ENCODE measurements at regions not wholly inside any gene's neighbourhood (a gene's known extent, or its start where the extent isn't known, plus 50 kb on each side); places are given as distances from the start of the nearest gene placed in this dataset.

GRCh38 chrX:147848543-147849443, 62.9 kb upstream of the FMR1 start:
- no peak overlapping the region for H3K9ac ChIP-seq (ENCODE audit: low read length)
- no peak overlapping the region for H3K4me3 ChIP-seq (ENCODE audit: low read length)
- H2AFZ ChIP-seq (ENCODE audit: low read depth, low read length): no peak overlapping the region
- no peaks in the 10 kb centered on the region for H3F3A ChIP-seq (ENCODE audit: insufficient read depth, low read length, poor library complexity, severe bottlenecking)
- H3K9me3 ChIP-seq (ENCODE audit: low read length): no peaks in the 10 kb centered on the region
- TF ChIP-seq MXI1 (conservative IDR thresholded peaks at IDR 0.05; ENCODE audit: poor library complexity, severe bottlenecking) (no peak), SMC3 (conservative IDR thresholded peaks at IDR 0.05; ENCODE audit: poor library complexity) (no peak), EZH2 (IDR thresholded peaks at IDR 0.05; ENCODE audit: borderline replicate concordance, insufficient read depth, low read length, poor library complexity, severe bottlenecking) (no peak), TAF1 (IDR thresholded peaks at IDR 0.05; ENCODE audit: low read depth) (no peak), EP300 (conservative IDR thresholded peaks at IDR 0.05; ENCODE audit: poor library complexity, severe bottlenecking) (no peak), POLR2AphosphoS5 (IDR thresholded peaks at IDR 0.05) (no peak), RAD21 (conservative IDR thresholded peaks at IDR 0.05) (no peak)
- TF ChIP-seq, protein P1, sequence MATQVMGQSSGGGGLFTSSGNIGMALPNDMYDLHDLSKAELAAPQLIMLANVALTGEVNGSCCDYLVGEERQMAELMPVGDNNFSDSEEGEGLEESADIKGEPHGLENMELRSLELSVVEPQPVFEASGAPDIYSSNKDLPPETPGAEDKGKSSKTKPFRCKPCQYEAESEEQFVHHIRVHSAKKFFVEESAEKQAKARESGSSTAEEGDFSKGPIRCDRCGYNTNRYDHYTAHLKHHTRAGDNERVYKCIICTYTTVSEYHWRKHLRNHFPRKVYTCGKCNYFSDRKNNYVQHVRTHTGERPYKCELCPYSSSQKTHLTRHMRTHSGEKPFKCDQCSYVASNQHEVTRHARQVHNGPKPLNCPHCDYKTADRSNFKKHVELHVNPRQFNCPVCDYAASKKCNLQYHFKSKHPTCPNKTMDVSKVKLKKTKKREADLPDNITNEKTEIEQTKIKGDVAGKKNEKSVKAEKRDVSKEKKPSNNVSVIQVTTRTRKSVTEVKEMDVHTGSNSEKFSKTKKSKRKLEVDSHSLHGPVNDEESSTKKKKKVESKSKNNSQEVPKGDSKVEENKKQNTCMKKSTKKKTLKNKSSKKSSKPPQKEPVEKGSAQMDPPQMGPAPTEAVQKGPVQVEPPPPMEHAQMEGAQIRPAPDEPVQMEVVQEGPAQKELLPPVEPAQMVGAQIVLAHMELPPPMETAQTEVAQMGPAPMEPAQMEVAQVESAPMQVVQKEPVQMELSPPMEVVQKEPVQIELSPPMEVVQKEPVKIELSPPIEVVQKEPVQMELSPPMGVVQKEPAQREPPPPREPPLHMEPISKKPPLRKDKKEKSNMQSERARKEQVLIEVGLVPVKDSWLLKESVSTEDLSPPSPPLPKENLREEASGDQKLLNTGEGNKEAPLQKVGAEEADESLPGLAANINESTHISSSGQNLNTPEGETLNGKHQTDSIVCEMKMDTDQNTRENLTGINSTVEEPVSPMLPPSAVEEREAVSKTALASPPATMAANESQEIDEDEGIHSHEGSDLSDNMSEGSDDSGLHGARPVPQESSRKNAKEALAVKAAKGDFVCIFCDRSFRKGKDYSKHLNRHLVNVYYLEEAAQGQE (IDR thresholded peaks at IDR 0.05; ENCODE audit: borderline replicate concordance): no peak
- TF ChIP-seq, protein P2, sequence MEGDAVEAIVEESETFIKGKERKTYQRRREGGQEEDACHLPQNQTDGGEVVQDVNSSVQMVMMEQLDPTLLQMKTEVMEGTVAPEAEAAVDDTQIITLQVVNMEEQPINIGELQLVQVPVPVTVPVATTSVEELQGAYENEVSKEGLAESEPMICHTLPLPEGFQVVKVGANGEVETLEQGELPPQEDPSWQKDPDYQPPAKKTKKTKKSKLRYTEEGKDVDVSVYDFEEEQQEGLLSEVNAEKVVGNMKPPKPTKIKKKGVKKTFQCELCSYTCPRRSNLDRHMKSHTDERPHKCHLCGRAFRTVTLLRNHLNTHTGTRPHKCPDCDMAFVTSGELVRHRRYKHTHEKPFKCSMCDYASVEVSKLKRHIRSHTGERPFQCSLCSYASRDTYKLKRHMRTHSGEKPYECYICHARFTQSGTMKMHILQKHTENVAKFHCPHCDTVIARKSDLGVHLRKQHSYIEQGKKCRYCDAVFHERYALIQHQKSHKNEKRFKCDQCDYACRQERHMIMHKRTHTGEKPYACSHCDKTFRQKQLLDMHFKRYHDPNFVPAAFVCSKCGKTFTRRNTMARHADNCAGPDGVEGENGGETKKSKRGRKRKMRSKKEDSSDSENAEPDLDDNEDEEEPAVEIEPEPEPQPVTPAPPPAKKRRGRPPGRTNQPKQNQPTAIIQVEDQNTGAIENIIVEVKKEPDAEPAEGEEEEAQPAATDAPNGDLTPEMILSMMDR (IDR thresholded peaks at IDR 0.05; ENCODE audit: poor library complexity, severe bottlenecking): no peak
- no peaks in the 10 kb centered on the region for H4K20me1 ChIP-seq (ENCODE audit: insufficient read depth)
- H3K36me3 ChIP-seq (ENCODE audit: insufficient read depth, low read length): no peaks in the 10 kb centered on the region
- no peak overlapping the region for H3K27ac ChIP-seq (ENCODE audit: low read length)
- H3K79me2 ChIP-seq (replicated peaks; ENCODE audit: insufficient read depth, low read length): no peaks in the 10 kb centered on the region
- no peak overlapping the region for H3K4me2 ChIP-seq (ENCODE audit: low read length)
- H3K9me2 ChIP-seq (ENCODE audit: insufficient read depth, low read length): no peaks in the 10 kb centered on the region
- no peaks in the 10 kb centered on the region for H3K27me3 ChIP-seq (ENCODE audit: insufficient read depth, low read depth, low read length)

DNA sequence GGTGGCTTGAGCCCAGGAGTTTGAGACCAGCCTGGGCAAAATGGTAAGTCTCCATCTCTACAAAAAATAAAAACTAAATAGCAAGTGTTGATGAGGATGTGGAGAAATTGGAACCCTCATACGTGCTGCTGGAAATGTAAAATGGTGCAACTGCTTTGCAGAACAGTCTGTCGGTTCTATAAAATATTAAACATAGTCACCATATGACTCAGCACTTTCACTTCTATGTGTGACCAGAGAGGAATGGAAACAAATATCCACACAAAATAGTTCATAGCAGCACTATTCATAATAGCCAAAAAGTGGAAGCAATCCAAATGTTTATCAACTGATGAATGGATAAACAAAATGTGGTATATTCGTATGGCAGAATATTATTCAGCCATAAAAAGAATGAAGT, 60.8 kb upstream of the FMR1 start:
- no peaks in the 10 kb centered on the region for H3F3A ChIP-seq (ENCODE audit: insufficient read depth, low read length, poor library complexity, severe bottlenecking)
- H3K4me3 ChIP-seq (ENCODE audit: low read length): no peak overlapping the region
- H4K20me1 ChIP-seq (ENCODE audit: insufficient read depth): no peaks in the 10 kb centered on the region
- no peaks in the 10 kb centered on the region for H3K9me3 ChIP-seq (ENCODE audit: low read length)
- H2AFZ ChIP-seq (ENCODE audit: low read depth, low read length): no peak overlapping the region
- H3K79me2 ChIP-seq (replicated peaks; ENCODE audit: insufficient read depth, low read length): no peaks in the 10 kb centered on the region
- H3K4me2 ChIP-seq (ENCODE audit: low read length): no peak overlapping the region
- H3K27ac ChIP-seq (ENCODE audit: low read length): no peak overlapping the region
- H3K9ac ChIP-seq (ENCODE audit: low read length): no peak overlapping the region
- H3K27me3 ChIP-seq (ENCODE audit: insufficient read depth, low read depth, low read length): no peaks in the 10 kb centered on the region
- no peaks in the 10 kb centered on the region for H3K36me3 ChIP-seq (ENCODE audit: insufficient read depth, low read length)
- TF ChIP-seq TAF1 (IDR thresholded peaks at IDR 0.05; ENCODE audit: low read depth) (no peak), MXI1 (conservative IDR thresholded peaks at IDR 0.05; ENCODE audit: poor library complexity, severe bottlenecking) (no peak), EZH2 (IDR thresholded peaks at IDR 0.05; ENCODE audit: borderline replicate concordance, insufficient read depth, low read length, poor library complexity, severe bottlenecking) (no peak), RAD21 (conservative IDR thresholded peaks at IDR 0.05) (no peak), EP300 (conservative IDR thresholded peaks at IDR 0.05; ENCODE audit: poor library complexity, severe bottlenecking) (no peak), SMC3 (conservative IDR thresholded peaks at IDR 0.05; ENCODE audit: poor library complexity) (no peak), POLR2AphosphoS5 (IDR thresholded peaks at IDR 0.05) (no peak)
- TF ChIP-seq, protein P1 (IDR thresholded peaks at IDR 0.05; ENCODE audit: borderline replicate concordance): no peak
- TF ChIP-seq, protein P2 (IDR thresholded peaks at IDR 0.05; ENCODE audit: poor library complexity, severe bottlenecking): no peak
- no peaks in the 10 kb centered on the region for H3K9me2 ChIP-seq (ENCODE audit: insufficient read depth, low read length)

Measured in neural cell (in vitro differentiated cells).